OCI-LY7 (cell line): ENCODE measurements at regions not wholly inside any gene's neighbourhood (a gene's known extent, or its start where the extent isn't known, plus 50 kb on each side); places are given as distances from the start of the nearest gene placed in this dataset.

Experiments used
- BruUV-seq: library from RNA; stranded (reverse); fragments of 400-500 nt; replicated peaks from 2 replicates; lab custom pipeline; 2021; lab: Mats Ljungman, UMichigan
- CTCF ChIA-PET: fragments of 300-600 bp; sonication (Branson Sonifier 250); formaldehyde crosslinking; loops from one replicate; lab custom pipeline; 2022; ENCODE audit warnings: antibody characterized with exemption; ENCODE audit not compliant: unreplicated experiment; lab: Charles Lee
- POLR2A ChIA-PET: fragments of 300-600 bp; sonication (Branson Sonifier 250); formaldehyde crosslinking; loops from one replicate; lab custom pipeline; 2022; ENCODE audit warnings: antibody characterized with exemption; lab: Charles Lee
- DNase-seq: peaks from one replicate; pipeline ENCODE4 v3.0.0-alpha.2; 2015; ENCODE audit warnings: low spot score
- H2AFZ ChIP-seq: fragments of 200-600 bp; sonication (generic), shearing (Covaris generic); 2 replicates; pipeline ENCODE4 v1.6.1; 2014; ENCODE audit warnings: mild to moderate bottlenecking, antibody characterized with exemption, low read length, moderate library complexity
- H3K27ac ChIP-seq: fragments of 200-600 bp; sonication (generic); 2 replicates; pipeline ENCODE4 v1.5.1; 2014; ENCODE audit warnings: mixed run types, low read depth, mild to moderate bottlenecking, moderate library complexity, low read length, inconsistent platforms; ENCODE audit not compliant: poor library complexity, severe bottlenecking
- H3K36me3 ChIP-seq: fragments of 200-600 bp; sonication (generic); 2 replicates; pipeline ENCODE4 v1.6.1; 2014; ENCODE audit warnings: mild to moderate bottlenecking, antibody characterized with exemption, low read length, moderate library complexity, mixed read lengths; ENCODE audit not compliant: insufficient read depth
- H3K4me1 ChIP-seq: fragments of 200-600 bp; sonication (generic); 2 replicates; pipeline ENCODE4 v1.5.1; 2014; ENCODE audit warnings: mild to moderate bottlenecking, low read length; ENCODE audit not compliant: insufficient read depth, poor library complexity, severe bottlenecking
- H3K4me2 ChIP-seq: fragments of 200-600 bp; sonication (generic); 2 replicates; pipeline ENCODE4 v1.6.1; 2014; ENCODE audit warnings: mild to moderate bottlenecking, low read length
- H3K4me3 ChIP-seq: fragments of 200-600 bp; sonication (generic); 2 replicates; pipeline ENCODE4 v1.5.1; 2014; ENCODE audit warnings: mild to moderate bottlenecking, low read depth, low read length; ENCODE audit not compliant: poor library complexity, severe bottlenecking
- H3K79me2 ChIP-seq: fragments of 200-600 bp; sonication (generic); 2 replicates; pipeline ENCODE4 v1.6.1; 2016; ENCODE audit warnings: low read depth, mild to moderate bottlenecking, low read length, moderate library complexity, mixed read lengths; ENCODE audit not compliant: insufficient read depth
- H3K9me2 ChIP-seq: fragments of 200-600 bp; sonication (generic); 2 replicates; pipeline ENCODE4 v1.6.1; 2016; ENCODE audit warnings: mild to moderate bottlenecking, low read length, mixed read lengths; ENCODE audit not compliant: insufficient read depth
- H3K9me3 ChIP-seq: fragments of 200-600 bp; sonication (generic); 2 replicates; pipeline ENCODE4 v1.6.1; 2014; ENCODE audit warnings: mild to moderate bottlenecking, mixed run types, low read length, mixed read lengths
- H4K20me1 ChIP-seq: fragments of 200-600 bp; sonication (generic); 2 replicates; pipeline ENCODE4 v1.6.1; 2014; ENCODE audit warnings: mild to moderate bottlenecking, antibody characterized with exemption, low read length, moderate library complexity, mixed read lengths; ENCODE audit not compliant: insufficient read depth
- EZH2phosphoT487 ChIP-seq: fragments of 200-600 bp; sonication (generic); IDR thresholded peaks from 2 replicates; pipeline ENCODE4 v1.6.1; 2018; ENCODE audit warnings: low read depth, borderline replicate concordance, mild to moderate bottlenecking, mixed run types, antibody characterized with exemption, low read length, moderate library complexity, mixed read lengths
- intact Hi-C: fragments of 100-400 bp; cut with micrococcal nuclease; formaldehyde crosslinking; loops from one replicate; pipeline ENCODE4 v1.10.0; 2022; ENCODE audit not compliant: unreplicated experiment
- TF ChIP-seq, protein P1 (sequence below): fragments of 200-600 bp; sonication (generic); conservative IDR thresholded peaks from 2 replicates; pipeline ENCODE4 v1.5.1; 2014; ENCODE audit warnings: mild to moderate bottlenecking, antibody characterized with exemption, low read length, moderate library complexity, mixed read lengths

DNA sequence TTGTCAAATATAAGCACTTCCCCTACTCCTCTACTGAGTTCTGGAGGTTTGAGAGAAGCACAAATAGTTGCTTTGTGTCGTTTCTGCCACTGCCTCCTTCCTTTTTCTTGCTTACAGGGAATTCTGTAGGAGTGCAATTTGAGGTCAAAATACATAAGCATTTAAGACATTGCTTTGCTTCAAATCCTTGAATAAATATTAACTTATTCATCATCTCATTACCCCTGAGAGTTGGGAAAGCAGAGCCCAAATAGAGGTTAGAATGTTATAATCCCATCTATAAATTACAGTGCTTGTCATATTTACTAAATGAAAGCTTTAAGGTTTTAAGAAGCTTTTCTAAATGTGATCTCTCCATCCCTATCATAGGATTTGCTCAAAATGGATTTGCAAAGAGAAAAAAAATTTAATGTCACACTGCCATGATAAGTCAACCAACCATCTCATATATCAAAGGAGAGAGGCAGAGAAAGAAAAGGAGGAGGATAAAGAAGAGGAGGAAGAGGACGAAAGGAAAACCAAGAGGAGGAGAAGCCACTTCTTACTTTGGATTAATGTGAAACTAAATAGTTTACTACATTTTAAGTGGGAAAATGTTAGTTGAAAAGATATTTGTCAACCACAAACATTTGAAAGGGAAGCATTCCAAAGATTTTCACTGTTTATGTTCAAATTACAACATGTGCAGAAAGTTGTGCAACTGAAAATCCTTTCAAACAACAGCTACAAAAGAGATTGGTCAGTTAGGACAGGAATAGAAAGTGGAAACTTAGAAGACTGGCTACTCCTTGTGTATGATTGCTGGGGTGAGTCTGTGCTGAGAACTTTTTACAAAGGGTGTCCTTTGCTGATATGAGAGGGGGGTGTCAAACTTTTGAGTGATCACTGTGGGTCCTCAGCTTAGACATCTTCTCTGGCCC is 277.3 kb upstream of the FN1 start:
- no TSS peak for BruUV-seq

DNA sequence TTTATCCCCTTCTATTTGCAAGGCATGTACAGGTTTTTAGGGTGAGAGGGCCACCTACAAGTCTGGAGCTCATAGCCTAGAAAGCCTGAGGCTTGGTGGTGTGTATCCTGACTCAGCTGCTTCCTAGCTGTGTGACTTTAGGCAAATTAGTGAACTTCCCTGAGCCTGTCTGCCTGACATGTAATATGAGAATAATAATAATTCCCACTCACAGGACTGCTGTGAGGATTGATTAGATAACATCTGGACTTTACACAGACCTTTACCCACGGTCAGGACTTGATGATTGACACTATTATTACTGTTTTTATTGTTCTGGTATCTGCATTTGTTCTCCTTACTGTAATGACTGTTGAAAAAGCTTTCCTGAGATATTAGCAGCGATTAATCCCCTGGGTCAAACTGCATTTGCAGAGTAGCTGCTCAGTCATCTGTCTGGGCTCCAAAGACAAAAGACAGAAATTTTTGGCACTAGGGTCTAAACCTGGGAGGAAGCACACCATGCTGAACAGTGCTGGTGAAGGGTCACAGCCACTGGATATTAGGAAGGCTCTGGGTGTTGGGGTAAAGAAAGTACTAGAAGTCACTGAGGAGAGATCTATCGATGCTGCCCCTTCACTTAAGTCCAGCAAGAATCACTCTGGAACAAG is 276.5 kb upstream of the FN1 start:
- Histone ChIP-seq H2AFZ (no peak overlapping the region), H3K9me3 (no peaks in the 10 kb centered on the region), H3K79me2 (no peaks in the 10 kb centered on the region), H3K36me3 (no peaks in the 10 kb centered on the region), H3K9me2 (no peaks in the 10 kb centered on the region), H3K27ac (no peak overlapping the region), H3K4me2 (no peak overlapping the region), H3K4me3 (no peak overlapping the region), H4K20me1 (no peaks in the 10 kb centered on the region), H3K4me1 (no peaks in the 10 kb centered on the region)
- intact Hi-C loops: no loop called here
- no TSS peak for BruUV-seq
- no peak for DNase-seq
- ChIA-PET CTCF (no interaction called here), POLR2A (interaction anchor here (0.6 to 0.7 kb wide), 3 partner anchors 9 to 1938 kb away, joined by 3 read pairs; no protein-coding TSS in a partner anchor)
- TF ChIP-seq EZH2phosphoT487: no peak
- TF ChIP-seq, protein P1, sequence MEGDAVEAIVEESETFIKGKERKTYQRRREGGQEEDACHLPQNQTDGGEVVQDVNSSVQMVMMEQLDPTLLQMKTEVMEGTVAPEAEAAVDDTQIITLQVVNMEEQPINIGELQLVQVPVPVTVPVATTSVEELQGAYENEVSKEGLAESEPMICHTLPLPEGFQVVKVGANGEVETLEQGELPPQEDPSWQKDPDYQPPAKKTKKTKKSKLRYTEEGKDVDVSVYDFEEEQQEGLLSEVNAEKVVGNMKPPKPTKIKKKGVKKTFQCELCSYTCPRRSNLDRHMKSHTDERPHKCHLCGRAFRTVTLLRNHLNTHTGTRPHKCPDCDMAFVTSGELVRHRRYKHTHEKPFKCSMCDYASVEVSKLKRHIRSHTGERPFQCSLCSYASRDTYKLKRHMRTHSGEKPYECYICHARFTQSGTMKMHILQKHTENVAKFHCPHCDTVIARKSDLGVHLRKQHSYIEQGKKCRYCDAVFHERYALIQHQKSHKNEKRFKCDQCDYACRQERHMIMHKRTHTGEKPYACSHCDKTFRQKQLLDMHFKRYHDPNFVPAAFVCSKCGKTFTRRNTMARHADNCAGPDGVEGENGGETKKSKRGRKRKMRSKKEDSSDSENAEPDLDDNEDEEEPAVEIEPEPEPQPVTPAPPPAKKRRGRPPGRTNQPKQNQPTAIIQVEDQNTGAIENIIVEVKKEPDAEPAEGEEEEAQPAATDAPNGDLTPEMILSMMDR: no peak

More for the DNA sequence above, 277.3 kb upstream of the FN1 start:
- POLR2A ChIA-PET: no interaction called here
- H3K4me2 ChIP-seq: no peak overlapping the region
- H3K4me1 ChIP-seq: no peaks in the 10 kb centered on the region
- no peak for DNase-seq
- no peaks in the 10 kb centered on the region for H3K9me2 ChIP-seq
- H3K27ac ChIP-seq: no peak overlapping the region
- TF ChIP-seq, protein P1: no peak
- no peak for TF ChIP-seq EZH2phosphoT487
- no peak overlapping the region for H2AFZ ChIP-seq
- no peaks in the 10 kb centered on the region for H3K9me3 ChIP-seq
- H3K4me3 ChIP-seq: no peak overlapping the region
- no peaks in the 10 kb centered on the region for H3K36me3 ChIP-seq
- CTCF ChIA-PET: no interaction called here
- H3K79me2 ChIP-seq: no peaks in the 10 kb centered on the region
- intact Hi-C loops: no loop called here
- H4K20me1 ChIP-seq: no peaks in the 10 kb centered on the region
